ENCODE measurements at regions not wholly inside any gene's neighbourhood (a gene's known extent, or its start where the extent isn't known, plus 50 kb on each side); places are given as distances from the start of the nearest gene placed in this dataset.

DNA sequence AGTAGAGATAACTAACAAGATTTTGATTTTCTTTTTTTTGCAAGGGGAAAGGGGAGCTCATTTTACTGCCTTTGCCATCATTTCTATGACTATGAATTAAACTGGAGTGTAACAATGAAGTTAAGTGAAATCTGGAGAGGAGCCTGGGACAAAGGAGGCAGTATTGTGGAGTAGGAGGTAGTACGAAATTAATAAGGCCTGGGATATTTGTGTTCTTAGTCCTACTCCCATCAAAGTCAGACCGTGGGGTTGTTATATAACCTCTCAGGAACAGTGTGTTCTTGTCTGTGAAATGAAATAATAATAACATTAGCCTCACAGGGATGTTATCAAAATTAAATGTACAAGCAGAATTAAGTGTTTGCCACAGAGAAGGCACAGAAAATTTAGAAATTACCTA is 204.3 kb upstream of the EMCN start:
- H3K4me3 ChIP-seq (replicated peaks in 1 of 3; ENCODE audit: insufficient read depth in 1 of 3, low read depth in 1 of 3, low read length in 3 of 3) = no peak overlapping the region
- no peaks in the 10 kb centered on the region for H3K9me3 ChIP-seq (replicated peaks; ENCODE audit: control insufficient read depth, insufficient read depth, low read length)
- BruUV-seq (replicated peaks) = no TSS peak
- H3K9ac ChIP-seq (replicated peaks; ENCODE audit: extremely low read depth, insufficient read depth, low read length) = no peak overlapping the region
- TF ChIP-seq, protein P1, sequence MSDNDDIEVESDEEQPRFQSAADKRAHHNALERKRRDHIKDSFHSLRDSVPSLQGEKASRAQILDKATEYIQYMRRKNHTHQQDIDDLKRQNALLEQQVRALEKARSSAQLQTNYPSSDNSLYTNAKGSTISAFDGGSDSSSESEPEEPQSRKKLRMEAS (IDR thresholded peaks at IDR 0.05; ENCODE audit: insufficient read depth, insufficient read length) = no peak
- TF ChIP-seq POLR2A (IDR thresholded peaks at IDR 0.05; ENCODE audit: low read depth, low read length) = no peak
- POLR2A ChIA-PET = no interaction called here
- H3K4me1 ChIP-seq (ENCODE audit: control insufficient read depth, extremely low read depth, insufficient read depth, low read length) = no peaks in the 10 kb centered on the region
- no peaks in the 10 kb centered on the region for H3K27me3 ChIP-seq (ENCODE audit: control insufficient read depth in 2 of 2, insufficient read depth in 2 of 2, low read length in 2 of 2)
- no peak overlapping the region for H3K4me2 ChIP-seq (ENCODE audit: insufficient read depth, low read length)
- dilution Hi-C loops (cut with MboI; ENCODE audit: extremely low pct_ligation_motif_present, low sequenced_read_pairs) (no loop called here), intact Hi-C loops (cut with micrococcal nuclease) (no loop called here)
- no peaks in the 10 kb centered on the region for H4K20me1 ChIP-seq (replicated peaks; ENCODE audit: control insufficient read depth, extremely low read depth, insufficient read depth, low read length)
- no peaks in the 10 kb centered on the region for H3K9me1 ChIP-seq (replicated peaks; ENCODE audit: control insufficient read depth, extremely low read depth, insufficient read depth, low read length)
- DNase-seq (ENCODE audit: low read depth, low spot score) (no peak), FAIRE-seq (no peak)
- CTCF ChIA-PET = no interaction called here
- no peak overlapping the region for H3K27ac ChIP-seq (ENCODE audit: insufficient read depth, low read depth, low read length)
- H3K79me2 ChIP-seq (ENCODE audit: control insufficient read depth, insufficient read depth, low read length) = no peaks in the 10 kb centered on the region
- H2AFZ ChIP-seq (ENCODE audit: low read depth, low read length) = no peak overlapping the region
- H3K36me3 ChIP-seq (ENCODE audit: control insufficient read depth in 2 of 2, extremely low read depth in 1 of 2, insufficient read depth in 2 of 2, low read length in 2 of 2) = no peaks in the 10 kb centered on the region

DNA sequence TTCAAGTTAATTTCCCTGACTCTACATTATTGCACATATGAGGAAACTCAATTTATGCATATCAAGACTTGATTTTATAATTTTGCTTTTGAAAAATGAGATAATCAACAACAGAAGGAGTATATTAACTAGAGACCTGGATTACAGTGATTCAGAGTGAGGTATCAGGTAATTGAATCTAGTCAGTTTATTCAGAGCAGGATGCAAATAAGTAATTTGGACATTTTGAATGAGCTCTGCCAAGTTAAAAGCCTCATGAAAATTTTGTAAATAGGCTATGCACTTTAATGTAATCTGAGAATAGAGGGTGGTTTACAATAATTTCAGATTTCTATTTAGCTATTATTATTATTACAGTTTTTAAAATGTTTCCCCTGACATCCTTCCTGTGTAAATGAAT is 203.7 kb upstream of the EMCN start:
- no peak overlapping the region for H3K27ac ChIP-seq (ENCODE audit: insufficient read depth, low read depth, low read length)
- dilution Hi-C loops (cut with MboI; ENCODE audit: extremely low pct_ligation_motif_present, low sequenced_read_pairs) = no loop called here
- no peak for DNase-seq (ENCODE audit: low read depth, low spot score)
- no peak overlapping the region for H2AFZ ChIP-seq (ENCODE audit: low read depth, low read length)
- no peaks in the 10 kb centered on the region for H4K20me1 ChIP-seq (replicated peaks; ENCODE audit: control insufficient read depth, extremely low read depth, insufficient read depth, low read length)
- no peaks in the 10 kb centered on the region for H3K27me3 ChIP-seq (ENCODE audit: control insufficient read depth in 2 of 2, insufficient read depth in 2 of 2, low read length in 2 of 2)
- intact Hi-C loops (cut with micrococcal nuclease) = no loop called here
- no peaks in the 10 kb centered on the region for H3K79me2 ChIP-seq (ENCODE audit: control insufficient read depth, insufficient read depth, low read length)
- ChIA-PET POLR2A (no interaction called here), CTCF (no interaction called here)
- H3K9me3 ChIP-seq (replicated peaks; ENCODE audit: control insufficient read depth, insufficient read depth, low read length) = no peaks in the 10 kb centered on the region
- no peak for TF ChIP-seq GATA2 (IDR thresholded peaks at IDR 0.05; ENCODE audit: insufficient read depth, insufficient read length, low read depth, low read length)
- no peak for TF ChIP-seq EZH2 (IDR thresholded peaks at IDR 0.05; ENCODE audit: borderline replicate concordance, low read depth, low read length, severe bottlenecking)
- TF ChIP-seq POLR2A (IDR thresholded peaks at IDR 0.05; ENCODE audit: low read depth, low read length) = no peak
- H3K4me2 ChIP-seq (ENCODE audit: insufficient read depth, low read length) = no peak overlapping the region
- no peaks in the 10 kb centered on the region for H3K4me1 ChIP-seq (ENCODE audit: control insufficient read depth, extremely low read depth, insufficient read depth, low read length)
- no peak overlapping the region for H3K4me3 ChIP-seq (replicated peaks in 1 of 3; ENCODE audit: insufficient read depth in 1 of 3, low read depth in 1 of 3, low read length in 3 of 3)
- no peak for FAIRE-seq
- no peaks in the 10 kb centered on the region for H3K36me3 ChIP-seq (ENCODE audit: control insufficient read depth in 2 of 2, extremely low read depth in 1 of 2, insufficient read depth in 2 of 2, low read length in 2 of 2)
- no peak overlapping the region for H3K9ac ChIP-seq (replicated peaks; ENCODE audit: extremely low read depth, insufficient read depth, low read length)
- BruUV-seq (replicated peaks) = no TSS peak
- H3K9me1 ChIP-seq (replicated peaks; ENCODE audit: control insufficient read depth, extremely low read depth, insufficient read depth, low read length) = no peaks in the 10 kb centered on the region

All from endothelial cell of umbilical vein (primary cell).